GM12878 (cell line): ENCODE measurements at regions not wholly inside any gene's neighbourhood (a gene's known extent, or its start where the extent isn't known, plus 50 kb on each side); places are given as distances from the start of the nearest gene placed in this dataset.

Experiments used
- ATAC-seq: fragments of 200-7000 bp; cut with Tn5 transposase; 3 replicates; pipeline ENCODE4 v1.9.1; 2020; ENCODE audit warnings: mild to moderate bottlenecking, moderate library complexity
- BruUV-seq: library from RNA; stranded (reverse); fragments of 400-500 nt; replicated peaks from 2 replicates; lab custom pipeline; 2021; lab: Mats Ljungman, UMichigan
- CTCF ChIA-PET: fragments of 300-600 bp; sonication (Branson Sonifier 250); formaldehyde crosslinking; extraction: SDS; loops from one replicate; lab custom pipeline; 2021; ENCODE audit warnings: inconsistent platforms; lab: Yijun Ruan, JAX
- POLR2A ChIA-PET: fragments of 350-600 bp; formaldehyde crosslinking; extraction: SDS; loops from one replicate; lab custom pipeline; 2021; ENCODE audit warnings: inconsistent platforms; lab: Charles Lee
- RAD21 ChIA-PET: fragments of 300-600 bp; sonication (Branson Sonifier 250); formaldehyde crosslinking; loops from one replicate; lab custom pipeline; 2023; ENCODE audit warnings: antibody characterized with exemption; ENCODE audit not compliant: unreplicated experiment; lab: Charles Lee
- SMC1A ChIA-PET: fragments of 300-600 bp; sonication (Branson Sonifier 250); formaldehyde crosslinking; loops from one replicate; lab custom pipeline; 2023; ENCODE audit not compliant: unreplicated experiment, uncharacterized antibody; lab: Charles Lee
- DNase-seq: peaks from one replicate; pipeline ENCODE4 v3.0.0-alpha.2; 2011; ENCODE audit warnings: low read depth, low spot score
- FAIRE-seq: peaks from 3 replicates; lab custom pipeline; 2011; peaks lifted over from hg19 to GRCh38; lab: Jason Lieb, UNC
- H2AFZ ChIP-seq: 2 replicates; pipeline ENCODE4 v1.6.0; 2011; ENCODE audit warnings: low read depth, low read length, control low read depth; ENCODE audit not compliant: control insufficient read depth
- H3K27ac ChIP-seq: 2 replicates; pipeline ENCODE4 v1.5.1; 2011; ENCODE audit warnings: control low read depth; ENCODE audit not compliant: control insufficient read depth, insufficient read depth
- H3K27me3 ChIP-seq, 2 experiments: replicated peaks in 1 of 2; 2 replicates each; pipeline versions ENCODE4 v1.6.0 to v1.6.1; 2011; ENCODE audit warnings: low read length in 1 of 2; ENCODE audit not compliant: control insufficient read depth in 2 of 2, insufficient read depth in 2 of 2
- H3K36me3 ChIP-seq, 2 experiments: 2 replicates each; pipeline ENCODE4 v1.5.1; 2011; ENCODE audit warnings: low read length in 1 of 2; ENCODE audit not compliant: control insufficient read depth in 2 of 2, insufficient read depth in 2 of 2
- H3K4me1 ChIP-seq: 2 replicates; pipeline ENCODE4 v1.6.1; 2011; ENCODE audit warnings: mild to moderate bottlenecking, low read length, moderate library complexity, mixed read lengths; ENCODE audit not compliant: control insufficient read depth, insufficient read depth
- H3K4me2 ChIP-seq: 2 replicates; pipeline ENCODE4 v1.6.0; 2011; ENCODE audit warnings: control low read depth; ENCODE audit not compliant: control insufficient read depth, insufficient read depth
- H3K4me3 ChIP-seq: fragments of 200-600 bp; sonication (generic); 2 replicates; pipeline ENCODE4 v1.5.1; 2016
- H3K79me2 ChIP-seq: 2 replicates; pipeline ENCODE4 v1.6.0; 2011; ENCODE audit warnings: low read length; ENCODE audit not compliant: control insufficient read depth, insufficient read depth
- H3K9ac ChIP-seq: 2 replicates; pipeline ENCODE4 v1.8.0; 2011; ENCODE audit warnings: low read length, control low read depth, mixed read lengths; ENCODE audit not compliant: control insufficient read depth, insufficient read depth
- H3K9me3 ChIP-seq: replicated peaks from 3 replicates; pipeline ENCODE4 v1.5.1; 2011; ENCODE audit warnings: mild to moderate bottlenecking, low read length; ENCODE audit not compliant: control insufficient read depth, insufficient read depth
- H4K20me1 ChIP-seq: 2 replicates; pipeline ENCODE4 v1.6.0; 2011; ENCODE audit not compliant: control insufficient read depth, insufficient read depth
- BCL11A ChIP-seq: IDR thresholded peaks from 2 replicates; pipeline ENCODE4 v1.6.1; 2011; ENCODE audit warnings: low read depth, low read length
- BRCA1 ChIP-seq: IDR thresholded peaks from 2 replicates; pipeline ENCODE4 v1.6.1; 2011; ENCODE audit warnings: low read depth, low read length, improper control_type of control experiment
- CREM ChIP-seq: IDR thresholded peaks from 2 replicates; pipeline ENCODE4 v1.6.1; 2014; ENCODE audit warnings: antibody characterized with exemption, low read depth
- EED ChIP-seq: sonication (generic); IDR thresholded peaks from 2 replicates; pipeline ENCODE4 v1.6.1; 2016; ENCODE audit warnings: antibody characterized with exemption, low read depth
- HDGF ChIP-seq: fragments of 450-650 bp; IDR thresholded peaks from 2 replicates; pipeline ENCODE4 v1.6.1; 2016; ENCODE audit warnings: antibody characterized with exemption
- LARP7 ChIP-seq: fragments of 450-650 bp; IDR thresholded peaks from 2 replicates; pipeline ENCODE4 v1.6.1; 2017; ENCODE audit warnings: mild to moderate bottlenecking
- REST ChIP-seq: IDR thresholded peaks from 2 replicates; pipeline ENCODE4 v1.6.1; 2012; ENCODE audit warnings: mild to moderate bottlenecking, low read depth, low read length
- RUNX3 ChIP-seq: IDR thresholded peaks from 2 replicates; pipeline ENCODE4 v1.6.1; 2012; ENCODE audit warnings: low read length, inconsistent platforms
- SREBF1 ChIP-seq: IDR thresholded peaks from 2 replicates; pipeline ENCODE4 v1.6.1; 2012; ENCODE audit warnings: mild to moderate bottlenecking, low read length
- TBL1XR1 ChIP-seq: IDR thresholded peaks from 2 replicates; pipeline ENCODE4 v1.6.1; 2012; ENCODE audit warnings: low read depth, low read length, improper control_type of control experiment
- in situ Hi-C: fragments of 300-500 bp; cut with MboI; formaldehyde crosslinking; loops from 9 replicates; pipeline ENCODE4 v1.14.3; 2018; ENCODE audit warnings: mixed read lengths
- intact Hi-C: fragments of 100-400 bp; cut with micrococcal nuclease; formaldehyde crosslinking; loops from one replicate; pipeline ENCODE4 v1.14.2; 2022; ENCODE audit not compliant: unreplicated experiment

GRCh38 chr22:22121445-22121844 lies 123.1 kb upstream of the VPREB1 start:
- H3K9me3 ChIP-seq: no peaks in the 10 kb centered on the region; the same call in 2 of the 3 replicates
- no peak overlapping the region for H3K4me3 ChIP-seq
- intact Hi-C loops: no loop called here
- CTCF ChIA-PET: interaction anchor here (1.3 to 5.3 kb wide), 3 partner anchors 11 to 61 kb away, joined by 6 to 20 read pairs (median 7); no protein-coding TSS in a partner anchor
- no peak overlapping the region for H3K4me2 ChIP-seq
- RAD21 ChIA-PET: interaction anchor here (1.1 to 1.4 kb wide), 2 partner anchors 21 to 91 kb away, joined by 3 read pairs; no protein-coding TSS in a partner anchor
- no peaks in the 10 kb centered on the region for H3K36me3 ChIP-seq
- H3K79me2 ChIP-seq: peaks cover 4% of the 10 kb centered on the region
- no peak overlapping the region for H3K27ac ChIP-seq
- no peaks in the 10 kb centered on the region for H3K27me3 ChIP-seq
- FAIRE-seq: no peak
- in situ Hi-C loops: no loop called here
- TF ChIP-seq BCL11A (no peak), EED (no peak), RUNX3 (no peak), REST (no peak), SREBF1 (no peak), CREM (no peak), LARP7 (no peak), BRCA1 (no peak), HDGF (no peak), TBL1XR1 (no peak)
- no peaks in the 10 kb centered on the region for H4K20me1 ChIP-seq
- no peak for ATAC-seq
- BruUV-seq: no TSS peak
- DNase-seq: no peak
- H3K4me1 ChIP-seq: no peaks in the 10 kb centered on the region
- POLR2A ChIA-PET: interaction anchor here (0.6 kb wide), 1 partner anchor 357 kb away, joined by 3 read pairs; no protein-coding TSS in a partner anchor
- H3K9ac ChIP-seq: no peak overlapping the region
- no peak overlapping the region for H2AFZ ChIP-seq
- SMC1A ChIA-PET: interaction anchor here (4.7 kb wide), 1 partner anchor 13 kb away, joined by 61 read pairs; no protein-coding TSS in a partner anchor
